Prostate gland (tissue), 2 donors: ENCODE measurements at regions not wholly inside any gene's neighbourhood (a gene's known extent, or its start where the extent isn't known, plus 50 kb on each side); places are given as distances from the start of the nearest gene placed in this dataset.

Source experiments
- POLR2A ChIP-seq: fragments of 450-650 bp; IDR thresholded peaks from one replicate; pipeline ENCODE4 v1.6.1; 2016; ENCODE audit warnings: antibody characterized with exemption, mild to moderate bottlenecking
- POLR2AphosphoS5 ChIP-seq: sonication (generic); formaldehyde crosslinking; IDR thresholded peaks from one replicate; pipeline ENCODE4 v1.6.1; 2017; ENCODE audit warnings: antibody characterized with exemption
- TF ChIP-seq, protein P1 (sequence below), 4 experiments: fragments of 200-600 bp in 2 of 4; fragments of 450-650 bp in 2 of 4; sonication (generic) in 2 of 4; IDR thresholded peaks; 1 replicate in 3 of 4; 2 replicates in 1 of 4; pipeline ENCODE4 v1.5.1; 2016 to 2019; ENCODE audit warnings: antibody characterized with exemption in 4 of 4, mild to moderate bottlenecking in 2 of 4, moderate library complexity in 2 of 4

DNA sequence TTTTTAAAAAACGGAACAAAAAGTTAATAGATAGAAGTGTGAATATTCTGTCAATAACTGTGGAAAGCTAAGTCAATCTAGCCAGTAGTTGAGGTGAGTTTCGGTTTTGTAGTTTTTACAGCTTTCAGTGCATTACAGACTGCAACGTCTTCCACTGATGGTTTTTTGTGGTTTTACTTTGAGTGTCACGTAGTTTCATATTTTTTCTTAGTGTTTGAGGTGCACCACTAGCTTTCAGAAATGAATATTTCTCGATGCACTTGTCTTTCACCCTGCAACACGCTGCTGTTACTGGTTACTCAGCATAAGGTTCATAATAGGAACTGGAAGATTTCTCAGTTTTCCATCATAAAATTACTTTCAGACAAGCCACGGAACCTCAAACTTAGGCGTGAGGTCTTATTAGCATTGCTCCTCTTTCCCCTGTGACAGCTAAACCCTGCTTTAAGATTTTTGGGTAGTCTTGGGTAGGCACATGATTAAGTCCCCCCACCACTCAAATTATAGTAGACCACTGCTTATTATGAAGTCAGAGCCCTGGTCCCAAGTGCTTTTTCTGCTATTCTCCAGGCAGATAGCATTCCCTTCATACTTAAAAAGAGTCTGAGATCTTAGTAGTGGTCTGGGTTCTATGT, 1412.7 kb downstream of the KCNT2 start:
- TF ChIP-seq, protein P1, sequence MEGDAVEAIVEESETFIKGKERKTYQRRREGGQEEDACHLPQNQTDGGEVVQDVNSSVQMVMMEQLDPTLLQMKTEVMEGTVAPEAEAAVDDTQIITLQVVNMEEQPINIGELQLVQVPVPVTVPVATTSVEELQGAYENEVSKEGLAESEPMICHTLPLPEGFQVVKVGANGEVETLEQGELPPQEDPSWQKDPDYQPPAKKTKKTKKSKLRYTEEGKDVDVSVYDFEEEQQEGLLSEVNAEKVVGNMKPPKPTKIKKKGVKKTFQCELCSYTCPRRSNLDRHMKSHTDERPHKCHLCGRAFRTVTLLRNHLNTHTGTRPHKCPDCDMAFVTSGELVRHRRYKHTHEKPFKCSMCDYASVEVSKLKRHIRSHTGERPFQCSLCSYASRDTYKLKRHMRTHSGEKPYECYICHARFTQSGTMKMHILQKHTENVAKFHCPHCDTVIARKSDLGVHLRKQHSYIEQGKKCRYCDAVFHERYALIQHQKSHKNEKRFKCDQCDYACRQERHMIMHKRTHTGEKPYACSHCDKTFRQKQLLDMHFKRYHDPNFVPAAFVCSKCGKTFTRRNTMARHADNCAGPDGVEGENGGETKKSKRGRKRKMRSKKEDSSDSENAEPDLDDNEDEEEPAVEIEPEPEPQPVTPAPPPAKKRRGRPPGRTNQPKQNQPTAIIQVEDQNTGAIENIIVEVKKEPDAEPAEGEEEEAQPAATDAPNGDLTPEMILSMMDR (IDR thresholded peaks at IDR 0.05), result no peak
- TF ChIP-seq POLR2AphosphoS5 (no peak), POLR2A (no peak)
